H1 (cell line): ENCODE measurements at regions not wholly inside any gene's neighbourhood (a gene's known extent, or its start where the extent isn't known, plus 50 kb on each side); places are given as distances from the start of the nearest gene placed in this dataset.

ENCODE experiments used
- CTCF ChIP-seq, 3 experiments: IDR thresholded peaks; 1 replicate in 2 of 3; 2 replicates in 1 of 3; pipeline versions ENCODE4 v1.5.1 to v1.6.1; 2011; ENCODE audit warnings: low read length in 3 of 3, mild to moderate bottlenecking in 3 of 3, inconsistent platforms in 2 of 3, low read depth in 1 of 3, moderate library complexity in 1 of 3; ENCODE audit not compliant: insufficient read depth in 1 of 3; ENCODE audit errors: control extremely low read depth in 1 of 3
- E2F6 ChIP-seq: IDR thresholded peaks from 2 replicates; pipeline ENCODE4 v1.6.1; 2012; ENCODE audit warnings: inconsistent platforms
- MAX ChIP-seq: IDR thresholded peaks from 2 replicates; pipeline ENCODE4 v1.6.1; 2012; ENCODE audit warnings: inconsistent platforms
- PHF8 ChIP-seq: fragments of 200-600 bp; sonication (generic); conservative IDR thresholded peaks from 2 replicates; pipeline ENCODE4 v1.7.1; 2012; ENCODE audit warnings: low read depth, mild to moderate bottlenecking, inconsistent platforms, low read length, moderate library complexity
- POLR2A ChIP-seq, 2 experiments: IDR thresholded peaks; 1 replicate in 1 of 2; 2 replicates in 1 of 2; pipeline ENCODE4 v1.6.1; 2011; ENCODE audit warnings: low read depth in 2 of 2, low read length in 2 of 2, mild to moderate bottlenecking in 2 of 2; ENCODE audit errors: control extremely low read depth in 1 of 2

GRCh38 chr12:97229004-97229403, 233.6 kb upstream of the RMST start:
- TF ChIP-seq POLR2A (IDR thresholded peaks at IDR 0.05; ENCODE audit: control extremely low read depth in 1 of 2, low read depth in 2 of 2, low read length in 2 of 2) = no peak
- no peak for TF ChIP-seq PHF8
- TF ChIP-seq MAX = no peak
- no peak for TF ChIP-seq CTCF (IDR thresholded peaks at IDR 0.05; ENCODE audit: control extremely low read depth in 1 of 3, insufficient read depth in 1 of 3, low read depth in 1 of 3, low read length in 3 of 3)
- TF ChIP-seq E2F6 = no peak
